GM11168 (cell line): ENCODE measurements at regions not wholly inside any gene's neighbourhood (a gene's known extent, or its start where the extent isn't known, plus 50 kb on each side); places are given as distances from the start of the nearest gene placed in this dataset.
"Not testable (repeated sequence)": the region's sequence is repeated elsewhere in the genome, so short reads cannot be mapped to it uniquely, and the experiment has no call there.

Experiments
- in situ Hi-C: fragments of 300-500 bp; cut with MboI; formaldehyde crosslinking; loops from one replicate; pipeline ENCODE4 v1.12.0; 2022; ENCODE audit warnings: low sequenced_read_pairs; ENCODE audit not compliant: unreplicated experiment

DNA sequence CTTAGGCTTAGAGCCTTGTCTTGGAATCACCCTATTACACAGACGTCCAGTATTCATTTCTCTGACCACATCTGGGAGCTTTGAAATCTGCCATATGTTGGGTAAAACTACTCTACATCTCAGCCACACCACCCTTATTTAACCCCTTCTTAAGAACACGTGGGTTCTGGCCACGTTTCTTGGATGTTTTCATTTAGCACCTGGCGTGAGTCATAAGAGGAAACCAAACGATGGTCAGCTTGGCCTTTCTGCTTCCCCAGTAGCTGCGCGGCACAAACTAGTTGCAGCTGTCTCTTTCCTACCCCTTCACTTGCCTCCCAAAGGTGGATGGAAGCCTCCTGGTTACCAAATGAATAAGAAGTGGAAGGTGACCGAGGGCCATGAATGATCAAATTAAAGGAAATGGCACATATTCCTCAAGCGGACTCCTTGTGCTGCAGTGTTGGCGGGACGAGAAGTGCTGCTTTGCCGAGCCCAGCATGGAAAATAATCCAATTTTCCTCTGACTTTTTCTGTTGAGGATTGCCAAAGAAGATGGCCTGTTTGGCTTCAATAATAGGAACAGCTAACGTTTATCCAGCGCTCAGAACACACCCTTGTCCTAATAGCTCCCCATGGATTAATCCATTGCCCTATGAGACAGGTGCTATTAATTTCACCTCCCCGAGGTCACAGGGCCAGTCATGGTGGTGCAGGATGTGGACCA is 154.1 kb downstream of the ZNF664 start:
- in situ Hi-C loops = no loop called here

DNA sequence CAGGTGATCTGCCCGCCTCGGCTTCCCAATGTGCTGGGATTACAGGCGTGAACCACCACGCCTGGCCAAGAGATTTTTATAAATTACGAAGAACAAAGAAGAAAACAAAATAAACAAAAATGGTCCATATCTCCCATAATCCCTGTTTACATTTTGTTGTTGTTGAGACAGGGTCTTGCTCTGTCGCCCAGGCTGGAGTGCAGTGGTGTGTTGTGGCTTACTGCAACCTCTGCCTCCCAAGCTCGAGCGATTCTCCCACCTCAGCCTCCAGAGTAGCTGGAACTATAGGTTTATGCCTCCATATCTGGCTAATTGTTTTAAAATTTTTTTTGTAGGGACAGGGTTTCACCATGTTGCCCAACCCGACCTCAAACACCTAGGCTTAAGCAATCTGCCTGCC is 156.1 kb downstream of the ZNF664 start:
- in situ Hi-C loops = no loop called here

DNA sequence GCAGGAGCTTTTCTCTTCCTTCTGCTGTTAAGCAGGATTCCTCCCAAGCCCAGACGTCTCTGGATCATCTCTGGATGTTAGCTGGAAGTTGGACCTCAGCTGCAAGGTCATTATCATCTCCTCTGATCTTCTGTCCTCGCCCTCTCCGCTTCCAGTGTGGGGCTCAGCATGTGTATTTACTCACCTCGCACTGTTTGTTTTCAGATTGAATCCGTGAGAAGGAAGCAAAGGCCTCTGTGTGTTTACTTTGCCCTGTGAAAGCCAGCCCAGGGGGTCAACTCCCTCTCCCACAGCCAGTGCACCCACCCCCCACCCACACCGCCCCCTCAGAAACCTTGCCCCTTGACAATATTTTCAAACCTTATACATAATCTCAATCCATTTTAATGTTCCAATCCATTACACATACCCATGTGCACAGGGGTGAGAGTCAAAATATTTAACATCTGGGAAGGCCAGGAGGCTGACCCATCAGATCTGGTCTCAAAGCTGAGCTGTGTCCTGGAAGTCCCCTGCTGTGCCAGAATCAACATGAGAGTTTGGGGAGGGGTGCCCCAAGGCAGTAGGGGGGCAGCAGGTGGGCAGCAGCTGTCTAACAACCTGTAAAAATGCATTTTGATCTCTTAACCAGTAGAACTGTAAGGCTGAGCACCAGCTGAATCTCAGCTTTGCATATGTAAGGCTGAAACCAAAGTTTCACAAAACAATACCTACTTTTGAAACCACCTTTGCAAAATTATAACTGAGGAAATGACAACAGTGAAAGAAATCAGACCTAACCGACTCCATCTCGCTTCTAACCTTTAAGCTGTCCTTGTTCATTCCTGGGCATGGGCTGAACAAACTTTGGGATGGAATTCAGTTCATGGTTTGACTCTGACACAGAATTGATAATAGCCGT is 157.9 kb downstream of the ZNF664 start:
- in situ Hi-C loops = no loop called here

DNA sequence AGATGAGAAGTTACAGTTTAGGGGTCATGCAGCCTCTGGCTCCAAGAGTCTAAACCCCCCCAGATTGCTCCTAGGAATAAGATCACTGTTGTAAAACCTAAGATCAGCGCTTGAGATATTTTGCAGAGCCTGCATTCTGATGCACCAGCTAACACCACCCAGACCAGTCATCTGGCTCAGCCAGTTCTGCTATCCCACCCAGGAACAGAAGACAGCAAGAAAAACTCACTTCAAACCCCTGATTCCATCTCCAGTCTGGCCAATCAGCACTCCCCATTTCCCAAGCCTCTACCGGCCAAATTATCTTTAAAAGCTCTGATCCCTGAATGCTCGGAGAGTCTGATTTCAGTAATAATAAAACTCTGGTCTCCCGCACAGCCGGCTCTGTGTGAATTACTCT is 158.6 kb downstream of the ZNF664 start:
- in situ Hi-C loops = no loop called here

DNA sequence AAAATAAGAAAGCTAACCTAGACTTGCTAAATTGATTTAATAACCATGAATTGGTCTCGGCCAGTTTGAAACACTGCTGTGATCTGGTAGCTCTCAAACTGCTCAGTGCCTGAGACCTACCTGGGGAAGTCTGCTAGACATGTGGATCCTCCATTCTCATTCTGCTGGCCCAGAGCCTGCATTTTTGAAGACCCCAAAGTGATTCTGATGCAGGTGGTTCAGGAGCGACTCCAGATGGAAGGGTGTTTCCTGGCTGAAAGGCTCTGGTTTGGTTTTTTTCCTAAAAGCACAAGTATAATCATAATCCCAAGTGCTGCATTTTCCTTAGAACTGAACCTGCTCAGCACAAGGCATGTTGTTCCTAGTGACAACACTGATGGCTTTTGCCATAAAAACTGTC is 159.5 kb downstream of the ZNF664 start:
- in situ Hi-C loops = no loop called here

DNA sequence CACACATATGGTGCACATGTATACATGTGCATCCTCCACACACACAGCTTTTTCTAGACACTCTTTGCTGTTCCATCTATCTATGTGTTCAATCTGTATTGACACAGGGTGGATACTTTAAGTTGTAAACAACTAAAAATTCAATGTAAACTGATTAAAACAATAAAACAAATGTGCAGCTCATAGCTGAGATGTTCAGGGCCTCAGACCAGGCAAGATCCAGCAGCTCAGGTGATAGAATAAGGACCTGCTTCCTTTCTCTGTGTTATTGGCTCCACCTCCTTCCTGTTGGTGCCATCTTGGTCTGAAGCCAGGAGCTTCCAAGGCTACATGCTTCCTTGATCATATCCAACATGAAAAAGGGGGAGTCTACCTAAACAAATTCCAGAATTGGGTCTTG is 158.1 kb upstream of the RFLNA start:
- in situ Hi-C loops = no loop called here

DNA sequence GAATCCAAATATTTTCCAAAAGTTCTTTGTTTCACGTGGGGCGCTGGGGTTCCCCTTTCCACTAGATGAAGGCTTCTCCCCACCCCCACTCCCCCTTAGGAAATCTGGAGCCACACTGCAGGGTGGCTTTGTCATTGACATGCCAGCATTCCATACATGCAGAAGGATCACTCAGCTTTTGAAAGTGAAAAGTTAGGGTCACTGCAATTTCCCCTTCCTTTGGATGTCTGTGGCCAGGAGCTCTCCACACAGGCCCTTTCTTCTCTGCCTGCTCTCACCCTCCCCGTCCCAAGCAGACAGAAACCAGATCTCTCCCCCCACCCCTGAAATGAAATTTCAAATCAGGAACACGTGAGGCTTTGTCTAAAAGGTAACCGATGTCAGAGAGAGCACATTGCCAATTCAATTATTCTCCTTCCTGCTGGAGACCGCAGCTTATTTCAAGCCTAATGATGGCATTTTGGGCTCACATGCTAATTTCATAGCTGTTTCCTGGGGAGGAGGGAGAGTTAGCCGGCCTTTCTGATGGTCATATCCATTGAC is 153.9 kb upstream of the RFLNA start:
- in situ Hi-C loops = no loop called here

DNA sequence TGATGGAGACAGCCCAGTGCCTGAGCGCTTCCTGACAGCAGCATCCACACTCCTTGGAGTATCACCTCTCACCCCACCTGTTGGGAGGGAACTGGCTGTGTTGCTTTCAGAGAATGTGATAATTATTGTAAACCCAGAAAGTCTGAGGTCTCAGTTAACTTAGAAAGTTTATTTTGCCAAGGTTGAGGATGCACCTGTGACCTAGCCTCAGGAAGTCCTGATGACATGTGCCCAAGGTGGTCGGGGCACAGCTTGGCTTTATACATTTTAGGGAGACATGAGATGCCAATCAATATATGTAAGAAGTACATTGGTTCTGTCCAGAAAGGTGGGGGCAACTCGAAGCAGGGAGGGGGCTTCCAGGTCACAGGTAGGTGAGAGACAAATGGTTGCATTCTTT is 153.3 kb upstream of the RFLNA start:
- in situ Hi-C loops = not testable (repeated sequence)

DNA sequence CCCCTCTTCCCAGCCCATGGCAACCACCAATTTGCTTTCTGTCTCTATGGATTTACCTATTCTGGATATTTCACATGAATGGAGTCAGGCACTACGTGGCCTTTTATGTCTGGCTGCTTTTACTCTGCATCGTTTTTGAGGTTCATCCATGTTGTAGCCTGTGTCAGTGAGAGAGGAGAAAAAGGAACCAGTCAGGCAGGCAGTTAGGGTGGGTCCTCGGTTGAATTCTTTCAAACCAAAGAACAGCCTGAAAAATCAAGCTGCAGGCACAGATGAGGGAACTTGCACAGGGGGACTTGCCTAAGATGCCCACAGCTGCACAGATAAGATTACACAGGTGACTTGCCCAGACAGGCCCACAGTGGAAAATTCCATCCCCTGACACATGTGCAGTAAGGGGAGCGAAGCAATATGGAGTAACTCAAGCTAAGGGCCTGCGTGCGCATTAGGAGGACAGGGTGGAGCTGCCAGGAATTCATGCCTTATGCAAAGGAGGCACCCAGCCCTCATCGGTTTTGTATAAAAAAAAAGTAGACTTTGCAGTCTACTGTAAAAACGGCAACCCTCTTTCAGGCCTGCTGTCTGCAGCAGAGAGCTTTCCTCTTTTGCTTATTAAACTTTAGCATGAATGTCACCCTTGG is 152.4 kb upstream of the RFLNA start:
- in situ Hi-C loops = no loop called here

DNA sequence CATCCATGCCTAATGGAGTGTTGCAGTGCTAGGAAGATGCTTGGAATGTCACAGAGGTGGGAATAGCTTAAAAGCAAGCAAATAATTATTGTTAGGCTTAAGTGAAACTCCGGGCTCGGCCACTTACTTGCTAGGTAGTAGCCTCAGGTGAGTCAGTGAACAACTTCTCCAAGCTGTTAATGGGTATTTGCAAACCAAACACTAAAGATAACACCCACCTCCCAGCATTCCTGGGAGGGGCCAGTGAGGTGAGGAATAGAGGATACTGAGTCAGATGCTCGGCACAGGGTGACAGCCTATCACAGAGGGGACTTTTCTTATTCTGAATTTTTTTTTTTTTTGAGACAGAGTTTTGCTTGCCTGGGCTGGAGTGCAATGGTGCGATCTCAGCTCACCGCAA is 151.2 kb upstream of the RFLNA start:
- in situ Hi-C loops = no loop called here

DNA sequence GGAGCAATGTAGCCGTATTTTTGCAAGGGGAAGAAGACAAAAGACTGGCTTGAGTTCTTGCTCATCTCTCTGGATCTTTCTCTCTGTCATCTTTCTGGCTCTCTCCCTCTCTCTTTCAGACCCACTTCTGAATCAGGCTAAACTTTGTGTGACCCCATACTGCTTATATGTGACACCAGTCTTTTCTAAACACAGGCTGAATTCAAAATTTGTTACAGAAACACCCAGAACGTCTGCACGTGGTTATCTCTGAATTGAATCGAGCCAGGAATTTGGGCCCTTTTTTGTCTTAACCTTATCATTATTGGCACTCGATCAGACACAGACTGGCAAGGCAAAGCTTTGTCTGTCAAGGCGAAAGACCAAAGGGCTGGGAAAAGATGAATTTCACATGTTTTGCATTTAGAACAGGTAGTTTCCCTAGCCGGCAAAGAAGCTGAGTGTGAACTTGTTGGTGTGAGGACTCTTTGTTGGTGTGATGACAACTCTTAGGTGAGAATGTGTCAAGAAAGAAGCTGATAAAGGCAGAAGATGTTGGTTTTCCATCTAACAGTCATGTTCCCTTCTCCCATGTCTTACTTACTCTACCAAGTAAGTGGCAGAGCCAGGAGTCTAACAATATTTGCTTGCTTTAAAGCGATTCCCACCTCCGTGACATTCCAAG is 150.2 kb upstream of the RFLNA start:
- in situ Hi-C loops = no loop called here

DNA sequence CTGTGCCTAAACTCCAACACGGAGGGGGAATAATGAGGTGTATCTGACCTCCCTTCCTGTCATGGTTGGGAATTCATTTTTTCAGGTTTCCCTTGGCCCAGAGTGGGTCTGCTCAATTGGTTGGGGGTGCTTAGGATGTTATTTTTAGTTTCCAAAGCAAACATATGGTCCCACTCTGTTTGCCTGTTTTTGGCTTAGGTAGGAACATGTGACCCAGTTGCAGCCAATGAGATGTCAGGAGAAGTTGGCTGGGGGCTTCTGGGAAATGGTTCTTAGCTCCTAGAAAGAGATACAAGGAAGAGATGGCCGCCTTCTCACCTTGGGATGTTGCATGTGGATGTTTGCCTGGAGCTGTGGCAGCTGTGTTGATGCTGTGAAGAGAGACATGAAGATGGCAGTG is 147.9 kb upstream of the RFLNA start:
- in situ Hi-C loops = no loop called here

DNA sequence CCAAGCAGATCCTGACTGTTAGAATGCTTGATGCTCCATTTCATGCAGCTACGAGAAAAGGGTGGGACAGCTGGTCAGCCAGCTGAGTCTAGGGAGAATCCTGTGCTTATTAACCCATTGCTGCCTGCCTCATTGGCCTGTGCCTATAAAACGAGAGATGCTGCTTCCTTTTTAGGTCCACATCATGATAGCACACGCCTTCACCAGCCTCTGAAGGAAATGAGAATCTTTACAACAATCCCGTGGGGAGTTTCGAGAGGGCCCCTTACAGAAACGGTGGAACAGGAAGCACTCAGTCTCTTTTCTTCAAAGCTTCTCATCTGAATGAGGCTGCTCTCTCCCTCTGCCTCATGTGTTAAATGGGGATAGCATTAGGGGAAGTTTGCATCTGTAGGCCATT is 147.3 kb upstream of the RFLNA start:
- in situ Hi-C loops = no loop called here

DNA sequence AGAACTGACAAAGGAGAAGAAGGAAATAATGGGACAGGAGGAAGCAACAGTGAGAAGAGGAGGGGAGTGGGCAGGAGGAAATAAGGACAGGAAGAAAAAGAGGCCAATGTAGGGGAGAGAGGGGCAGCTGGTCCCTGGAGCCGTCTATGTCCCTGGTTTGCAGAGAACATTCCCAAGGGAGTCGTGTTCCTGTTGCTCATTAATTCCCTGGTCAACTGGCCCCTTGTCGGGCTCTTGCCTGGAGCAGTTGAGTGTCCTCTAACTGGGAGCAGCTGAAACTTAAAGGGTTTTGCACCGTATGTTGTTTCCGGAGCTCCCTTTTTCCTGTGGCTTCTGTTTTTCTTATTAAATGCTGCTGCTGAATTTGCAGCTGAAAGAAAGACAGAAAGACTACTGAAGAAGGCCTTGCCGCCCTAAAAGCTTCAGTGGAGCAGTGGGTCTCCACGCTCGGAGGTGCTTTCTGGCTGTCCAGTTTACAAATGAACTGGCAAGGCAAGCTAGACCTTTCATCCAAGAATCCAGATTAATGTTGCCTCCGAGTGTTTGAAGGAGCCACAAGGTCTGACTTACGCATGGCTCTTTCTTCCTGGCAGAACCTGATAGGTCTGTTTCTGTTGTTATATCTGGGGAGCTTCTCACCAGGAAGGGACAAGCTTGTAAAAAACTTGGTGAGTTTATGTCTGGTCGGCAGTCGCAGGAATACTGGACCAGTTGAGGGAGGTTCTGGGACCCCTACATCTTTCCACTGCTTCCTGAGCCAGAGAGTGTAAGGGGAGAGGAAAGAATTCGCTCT is 146.2 kb upstream of the RFLNA start:
- in situ Hi-C loops = no loop called here

DNA sequence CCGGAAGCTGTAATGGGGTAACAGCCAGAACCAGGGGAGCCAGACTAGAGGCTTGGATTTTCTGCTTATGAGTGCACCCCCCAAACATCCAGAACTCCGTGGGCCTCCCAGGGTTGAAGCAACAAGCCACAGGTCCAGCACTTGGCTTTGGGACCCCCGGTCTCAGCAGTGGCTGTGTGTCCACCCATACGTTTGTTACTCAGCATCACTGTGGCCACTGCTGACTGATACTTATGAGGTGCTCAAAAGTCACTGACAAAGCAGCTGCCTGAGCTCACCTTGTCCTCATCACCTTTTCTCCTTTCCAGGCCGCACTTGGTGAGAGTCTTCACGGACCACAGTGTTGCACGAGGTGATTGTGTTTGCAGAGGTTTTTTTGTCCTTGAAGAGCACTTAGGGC is 145.6 kb upstream of the RFLNA start:
- in situ Hi-C loops = no loop called here

DNA sequence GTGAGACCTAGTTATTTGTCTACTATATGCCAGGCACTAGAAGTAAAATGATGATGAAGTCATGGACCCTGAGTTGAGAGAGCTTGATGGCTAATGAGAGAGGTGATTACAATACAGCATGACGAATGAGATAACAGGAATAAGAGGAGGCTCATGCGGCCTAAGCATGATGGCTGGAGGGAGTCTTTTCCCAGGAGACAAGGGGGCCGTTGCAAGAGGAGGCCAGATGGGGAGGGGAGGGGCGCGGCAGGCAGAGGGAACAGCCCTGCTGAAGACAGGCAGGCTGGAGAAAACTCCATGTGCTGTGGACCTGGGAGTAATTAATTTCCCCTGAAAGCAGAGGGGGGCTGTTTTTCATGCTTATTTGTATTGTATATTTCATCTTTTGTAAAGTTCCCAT is 144.7 kb upstream of the RFLNA start:
- in situ Hi-C loops = no loop called here

DNA sequence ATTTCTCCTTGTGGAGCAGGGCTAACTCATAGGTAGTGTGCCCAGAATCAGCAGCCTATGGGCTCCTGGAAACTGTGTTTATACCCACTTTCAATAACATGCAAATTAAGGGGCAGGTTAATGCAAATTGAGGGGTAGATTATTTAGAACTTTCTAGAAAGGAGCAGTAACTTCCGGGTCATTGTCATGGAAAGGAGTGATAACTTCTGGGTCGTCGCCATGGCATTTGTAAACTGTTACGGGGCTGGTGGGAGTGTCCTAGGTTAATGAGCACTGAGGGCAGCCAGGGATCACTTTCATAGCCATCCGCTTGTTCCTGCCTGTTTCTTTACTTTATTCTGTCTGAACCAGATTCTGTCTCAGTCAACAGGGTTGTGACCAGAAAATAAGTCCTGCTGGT is 143.3 kb upstream of the RFLNA start:
- in situ Hi-C loops = no loop called here

DNA sequence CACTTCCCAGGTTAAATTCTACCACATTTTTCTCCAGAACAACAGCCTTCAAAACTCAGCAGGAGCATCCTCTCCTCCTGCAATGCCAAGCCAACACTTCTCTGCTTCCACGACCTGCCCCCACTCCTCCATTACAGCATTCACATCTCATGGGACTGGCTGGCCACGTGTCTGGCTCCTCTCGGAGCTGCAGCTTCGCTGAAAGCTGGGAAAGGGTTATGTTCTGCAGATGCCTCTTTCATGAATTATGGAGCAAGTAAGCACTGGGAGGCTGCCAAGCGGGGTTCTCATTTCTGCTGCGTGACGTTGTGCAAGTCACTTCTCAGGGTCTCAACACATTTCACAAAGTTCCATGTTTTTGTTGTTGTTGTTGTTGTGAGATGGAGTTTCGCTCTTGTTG is 142.2 kb upstream of the RFLNA start:
- in situ Hi-C loops = no loop called here

DNA sequence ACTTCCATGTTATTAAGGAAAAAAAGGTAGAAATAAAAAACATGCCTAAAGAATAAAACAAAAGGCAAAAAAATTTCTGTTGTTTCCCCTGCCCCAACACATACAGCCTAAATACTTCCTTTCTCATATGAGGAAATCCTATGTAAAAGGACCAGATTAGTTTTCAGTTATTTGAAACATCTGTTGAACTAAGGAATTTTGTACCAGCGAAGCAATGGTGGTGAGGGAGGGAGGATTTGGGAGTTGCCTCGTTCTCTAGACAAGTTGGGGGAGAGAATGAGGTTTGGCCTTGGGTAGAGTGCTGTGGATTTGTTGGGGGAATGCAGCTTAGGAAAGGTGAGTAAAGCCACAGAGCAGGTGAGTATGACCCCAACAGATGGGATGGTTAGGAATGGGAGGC is 141.5 kb upstream of the RFLNA start:
- in situ Hi-C loops = no loop called here

DNA sequence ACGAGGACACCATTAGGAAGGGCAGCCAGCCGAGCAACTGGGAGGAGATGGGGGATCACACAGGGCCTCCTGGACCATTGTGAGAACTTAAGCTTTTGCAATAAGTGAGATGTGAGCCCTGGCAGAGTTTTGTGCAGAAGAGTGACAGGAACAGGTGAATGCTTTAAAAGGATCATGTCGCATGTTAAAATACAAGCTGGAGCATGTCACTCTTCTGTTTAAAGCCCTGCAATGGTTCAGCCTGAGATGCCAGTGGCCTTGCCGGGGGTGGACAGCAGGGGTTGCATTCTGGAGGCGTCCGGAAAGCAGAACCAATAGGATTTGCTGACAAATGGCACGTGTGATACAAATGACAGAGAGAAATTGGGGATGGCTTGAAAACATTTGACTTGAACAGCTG is 137.5 kb upstream of the RFLNA start:
- in situ Hi-C loops = no loop called here
